Upper lobe of right lung (tissue), 1 donor: ENCODE measurements at regions not wholly inside any gene's neighbourhood (a gene's known extent, or its start where the extent isn't known, plus 50 kb on each side); places are given as distances from the start of the nearest gene placed in this dataset.

Experiments used
- ATAC-seq: fragments of 200-7000 bp; cut with Tn5 transposase; one replicate; pipeline ENCODE4 v1.9.1; 2020; ENCODE audit warnings: mild to moderate bottlenecking, moderate library complexity
- DNase-seq: peaks from one replicate; pipeline ENCODE4 v3.0.0-alpha.2; 2020
- H3K27ac ChIP-seq: fragments of 200-600 bp; one replicate; pipeline ENCODE4 v1.8.0; 2022
- H3K27me3 ChIP-seq: fragments of 200-600 bp; one replicate; pipeline ENCODE4 v1.8.0; 2022; ENCODE audit warnings: mild to moderate bottlenecking
- H3K36me3 ChIP-seq: fragments of 200-600 bp; one replicate; pipeline ENCODE4 v1.8.0; 2022
- H3K4me1 ChIP-seq: fragments of 200-600 bp; one replicate; pipeline ENCODE4 v1.8.0; 2022
- H3K4me3 ChIP-seq: fragments of 200-600 bp; one replicate; pipeline ENCODE4 v1.8.0; 2022; ENCODE audit warnings: mild to moderate bottlenecking
- H3K9me3 ChIP-seq: fragments of 200-600 bp; one replicate; pipeline ENCODE4 v1.8.0; 2022
- CTCF ChIP-seq: fragments of 200-600 bp; IDR thresholded peaks from one replicate; pipeline ENCODE4 v1.8.0; 2022; ENCODE audit warnings: antibody characterized with exemption
- intact Hi-C: fragments of 100-400 bp; cut with DNase I; formaldehyde crosslinking; loops from one replicate; pipeline ENCODE4 v1.11.0; 2022
- donor health status: DM: no; HTN: yes; CAD: no; lungs with severe emphysema.

GRCh38 chr6:56767892-56768531 is 125.3 kb upstream of the DST start:
- Histone ChIP-seq H3K9me3 (no peaks in the 10 kb centered on the region), H3K27ac (no peak overlapping the region), H3K27me3 (no peaks in the 10 kb centered on the region), H3K4me3 (no peak overlapping the region), H3K4me1 (peaks cover 4% of the 10 kb centered on the region), H3K36me3 (no peaks in the 10 kb centered on the region)
- no peak for TF ChIP-seq CTCF
- intact Hi-C loops: no loop called here
- ATAC-seq: no peak
- DNase-seq: no peak

GRCh38 chr6:56767435-56767834 is 124.7 kb upstream of the DST start:
- no peak overlapping the region for H3K27ac ChIP-seq

GRCh38 chr6:56766806-56767178 is 124.1 kb upstream of the DST start:
- intact Hi-C loops: no loop called here
- Histone ChIP-seq H3K27ac (no peak overlapping the region), H3K27me3 (no peaks in the 10 kb centered on the region), H3K4me3 (no peak overlapping the region), H3K36me3 (no peaks in the 10 kb centered on the region), H3K4me1 (peaks cover 4% of the 10 kb centered on the region), H3K9me3 (no peaks in the 10 kb centered on the region)
- DNase-seq (no peak), ATAC-seq (no peak)
- TF ChIP-seq CTCF: no peak

More at GRCh38 chr6:56767435-56767834, 124.7 kb upstream of the DST start:
- no peak for DNase-seq
- Histone ChIP-seq H3K4me3 (no peak overlapping the region), H3K4me1 (peaks cover 4% of the 10 kb centered on the region), H3K9me3 (no peaks in the 10 kb centered on the region), H3K36me3 (no peaks in the 10 kb centered on the region), H3K27me3 (no peaks in the 10 kb centered on the region)
- TF ChIP-seq CTCF: no peak
- intact Hi-C loops: no loop called here
- ATAC-seq: no peak

- Histone ChIP-seq H3K27me3 (no peaks in the 10 kb centered on the region), H3K4me1 (peaks cover 4% of the 10 kb centered on the region), H3K4me3 (no peak overlapping the region), H3K36me3 (no peaks in the 10 kb centered on the region), H3K9me3 (no peaks in the 10 kb centered on the region), H3K27ac (no peak overlapping the region)
- no peak for TF ChIP-seq CTCF
- DNase-seq (no peak), ATAC-seq (no peak)
- intact Hi-C loops: no loop called here
Measured at GRCh38 chr6:56766139-56766805, 123.6 kb upstream of the DST start.

- intact Hi-C loops: no loop called here
- Histone ChIP-seq H3K36me3 (no peaks in the 10 kb centered on the region), H3K4me3 (no peak overlapping the region), H3K27ac (no peak overlapping the region), H3K9me3 (no peaks in the 10 kb centered on the region), H3K4me1 (no peaks in the 10 kb centered on the region), H3K27me3 (no peaks in the 10 kb centered on the region)
- TF ChIP-seq CTCF: no peak
- DNase-seq (no peak), ATAC-seq (no peak)
Measured at GRCh38 chr6:56765494-56765893, 122.8 kb upstream of the DST start.
